Coronary artery (tissue), 2 donors: ENCODE measurements at regions not wholly inside any gene's neighbourhood (a gene's known extent, or its start where the extent isn't known, plus 50 kb on each side); places are given as distances from the start of the nearest gene placed in this dataset.
A peak's percentile ranks its signal among the peaks of the same experiment; 100 is the strongest.

Source experiments
- DNase-seq: peaks from one replicate; pipeline ENCODE4 v3.0.0-alpha.2; 2017; ENCODE audit warnings: low spot score
- H3K27ac ChIP-seq, 2 donors: fragments of 200-600 bp; sonication (generic); one replicate each; pipeline ENCODE4 v1.5.1; 2016 to 2019
- H3K4me3 ChIP-seq: fragments of 200-600 bp; sonication (generic); 2 replicates; pipeline ENCODE4 v1.5.1; 2016; ENCODE audit warnings: mild to moderate bottlenecking, moderate library complexity
- TF ChIP-seq, protein P1 (sequence below): fragments of 200-600 bp; sonication (generic); IDR thresholded peaks from one replicate; pipeline ENCODE4 v1.5.1; 2019; ENCODE audit warnings: antibody characterized with exemption

- DNase-seq = peak; percentile 90
- TF ChIP-seq, protein P1, sequence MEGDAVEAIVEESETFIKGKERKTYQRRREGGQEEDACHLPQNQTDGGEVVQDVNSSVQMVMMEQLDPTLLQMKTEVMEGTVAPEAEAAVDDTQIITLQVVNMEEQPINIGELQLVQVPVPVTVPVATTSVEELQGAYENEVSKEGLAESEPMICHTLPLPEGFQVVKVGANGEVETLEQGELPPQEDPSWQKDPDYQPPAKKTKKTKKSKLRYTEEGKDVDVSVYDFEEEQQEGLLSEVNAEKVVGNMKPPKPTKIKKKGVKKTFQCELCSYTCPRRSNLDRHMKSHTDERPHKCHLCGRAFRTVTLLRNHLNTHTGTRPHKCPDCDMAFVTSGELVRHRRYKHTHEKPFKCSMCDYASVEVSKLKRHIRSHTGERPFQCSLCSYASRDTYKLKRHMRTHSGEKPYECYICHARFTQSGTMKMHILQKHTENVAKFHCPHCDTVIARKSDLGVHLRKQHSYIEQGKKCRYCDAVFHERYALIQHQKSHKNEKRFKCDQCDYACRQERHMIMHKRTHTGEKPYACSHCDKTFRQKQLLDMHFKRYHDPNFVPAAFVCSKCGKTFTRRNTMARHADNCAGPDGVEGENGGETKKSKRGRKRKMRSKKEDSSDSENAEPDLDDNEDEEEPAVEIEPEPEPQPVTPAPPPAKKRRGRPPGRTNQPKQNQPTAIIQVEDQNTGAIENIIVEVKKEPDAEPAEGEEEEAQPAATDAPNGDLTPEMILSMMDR = no peak
- peak overlapping the region; percentile 68 to 86 for H3K27ac ChIP-seq
Observed at GRCh38 chr9:6703898-6704639, 53.7 kb upstream of the KDM4C start.

DNA sequence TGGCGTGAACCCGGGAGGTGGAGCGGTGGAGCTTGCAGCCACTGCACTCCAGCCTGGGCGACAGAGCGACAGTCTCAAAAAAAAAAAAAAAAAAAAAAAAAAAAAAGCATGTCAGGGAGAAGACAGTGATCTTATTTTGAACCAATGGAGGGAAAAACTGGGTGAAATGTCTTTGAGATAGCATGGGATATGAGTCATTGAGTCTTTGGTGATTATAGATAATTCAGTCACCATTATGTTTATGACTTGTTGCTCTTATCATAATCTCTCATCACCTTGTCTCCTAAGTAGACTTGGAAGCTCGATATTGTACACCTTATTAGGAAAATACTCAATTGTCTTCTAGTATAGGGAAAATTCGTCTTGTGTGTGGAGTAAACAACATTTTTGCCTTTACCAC, 55.1 kb upstream of the KDM4C start:
- no peak for DNase-seq
- no peak overlapping the region for H3K27ac ChIP-seq
- TF ChIP-seq, protein P1 = no peak
- no peak overlapping the region for H3K4me3 ChIP-seq

More at GRCh38 chr9:6703898-6704639, 53.7 kb upstream of the KDM4C start:
- peak overlapping the region; percentile 81 for H3K4me3 ChIP-seq

GRCh38 chr9:6696178-6696577, 50.6 kb upstream of the GLDC start:
- TF ChIP-seq, protein P1 = no peak
- Histone ChIP-seq H3K27ac (no peak overlapping the region), H3K4me3 (no peak overlapping the region)
- DNase-seq = no peak

DNA sequence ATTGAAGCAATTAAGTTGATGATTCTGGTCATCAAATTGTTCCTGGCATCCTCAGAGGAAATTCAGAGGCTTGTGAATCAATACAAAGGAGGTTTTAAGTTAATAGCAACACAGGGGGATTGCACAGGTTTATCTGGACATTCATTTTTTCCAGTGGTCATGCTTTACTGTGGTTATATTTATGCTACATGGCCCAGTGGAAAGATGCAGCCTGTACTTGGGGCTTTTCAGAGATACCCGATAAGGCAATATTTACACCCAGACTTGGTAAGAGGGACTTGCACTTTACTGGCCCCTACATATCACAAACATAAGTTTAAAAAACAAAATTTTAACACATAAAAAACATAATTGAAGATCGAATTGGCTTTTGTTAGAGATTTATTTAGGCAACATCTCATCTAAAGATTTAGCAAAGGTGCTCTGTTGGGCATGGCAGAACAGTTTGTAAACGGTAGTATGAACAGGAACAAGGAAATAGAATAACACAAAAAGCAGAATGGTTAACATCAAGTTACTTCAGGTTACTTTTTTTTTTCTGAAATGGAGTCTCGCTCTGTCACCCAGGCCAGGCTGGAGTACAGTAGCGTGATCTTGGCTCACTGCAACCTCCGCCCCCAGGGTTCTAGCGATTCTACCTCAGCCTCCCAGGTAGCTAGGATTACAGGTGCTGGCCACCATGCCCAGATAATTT, 49.7 kb upstream of the GLDC start:
- Histone ChIP-seq H3K4me3 (no peak overlapping the region), H3K27ac (no peak overlapping the region)
- DNase-seq = no peak
- TF ChIP-seq, protein P1 = no peak
